Activated naive CD4-positive, alpha-beta T cell treated with anti-CD3 and anti-CD28 coated beads, Interleukin-2, amount 10 ng/mL, durations not matched to agents 7 days and 5 days (primary cell): ENCODE measurements at regions not wholly inside any gene's neighbourhood (a gene's known extent, or its start where the extent isn't known, plus 50 kb on each side); places are given as distances from the start of the nearest gene placed in this dataset.
"Not testable (repeated sequence)": the region's sequence is repeated elsewhere in the genome, so short reads cannot be mapped to it uniquely, and the experiment has no call there.

Experiments used
- CTCF ChIA-PET: fragments of 350-600 bp; sonication (Branson Sonifier 250); formaldehyde crosslinking; loops from one replicate; lab custom pipeline; 2021; ENCODE audit warnings: antibody characterized with exemption; lab: Charles Lee
- DNase-seq: peaks from one replicate; pipeline ENCODE4 v3.0.0-alpha.2; 2020
- H3K27ac Mint-ChIP-seq: one replicate; pipeline ENCODE4 v1.8.0; 2021; ENCODE audit warnings: mild to moderate bottlenecking, moderate library complexity, mixed read lengths
- H3K27me3 Mint-ChIP-seq: one replicate; pipeline ENCODE4 v1.8.0; 2021; ENCODE audit warnings: mild to moderate bottlenecking, mixed read lengths
- H3K36me3 Mint-ChIP-seq: one replicate; pipeline ENCODE4 v1.8.0; 2021; ENCODE audit warnings: mixed read lengths
- H3K4me1 Mint-ChIP-seq: one replicate; pipeline ENCODE4 v1.8.0; 2021; ENCODE audit warnings: mixed read lengths
- H3K4me3 Mint-ChIP-seq: one replicate; pipeline ENCODE4 v1.8.0; 2021; ENCODE audit warnings: mild to moderate bottlenecking, moderate library complexity, mixed read lengths
- H3K9me3 Mint-ChIP-seq: one replicate; pipeline ENCODE4 v1.8.0; 2021; ENCODE audit warnings: mixed read lengths

GRCh38 chr7:125423458-125424155, 494.0 kb upstream of the POT1 start:
- Mint-ChIP-seq H3K27ac (no peak overlapping the region), H3K4me1 (peaks cover 7% of the 10 kb centered on the region), H3K27me3 (no peaks in the 10 kb centered on the region), H3K4me3 (no peak overlapping the region), H3K36me3 (no peaks in the 10 kb centered on the region), H3K9me3 (peaks cover 7% of the 10 kb centered on the region)
- CTCF ChIA-PET, result no interaction called here
- DNase-seq, result no peak

- peaks cover 16% of the 10 kb centered on the region for H3K9me3 Mint-ChIP-seq
- CTCF ChIA-PET, result interaction anchor here (0.6 kb wide), 1 partner anchor 689 kb away, joined by 3 read pairs; no protein-coding TSS in a partner anchor
- H3K4me3 Mint-ChIP-seq, H3K36me3 Mint-ChIP-seq, H3K4me1 Mint-ChIP-seq, H3K27ac Mint-ChIP-seq, DNase-seq, H3K27me3 Mint-ChIP-seq: not testable (repeated sequence)
Measured at GRCh38 chr7:125421407-125421806, 491.8 kb upstream of the POT1 start.

- DNase-seq, result no peak
- Mint-ChIP-seq H3K27ac (no peak overlapping the region), H3K36me3 (no peaks in the 10 kb centered on the region), H3K4me1 (no peaks in the 10 kb centered on the region), H3K4me3 (no peak overlapping the region), H3K9me3 (peaks cover 25% of the 10 kb centered on the region), H3K27me3 (no peaks in the 10 kb centered on the region)
- CTCF ChIA-PET, result no interaction called here
Measured at GRCh38 chr7:125412890-125413665, 483.5 kb upstream of the POT1 start.

- Mint-ChIP-seq H3K4me1 (no peaks in the 10 kb centered on the region), H3K27ac (no peak overlapping the region), H3K4me3 (no peak overlapping the region), H3K36me3 (no peaks in the 10 kb centered on the region), H3K9me3 (peaks cover 11% of the 10 kb centered on the region), H3K27me3 (no peaks in the 10 kb centered on the region)
- no peak for DNase-seq
- CTCF ChIA-PET, result no interaction called here
Measured at GRCh38 chr7:125409921-125410320, 480.3 kb upstream of the POT1 start.

- Mint-ChIP-seq H3K27me3 (no peaks in the 10 kb centered on the region), H3K4me1 (no peaks in the 10 kb centered on the region), H3K36me3 (no peaks in the 10 kb centered on the region), H3K9me3 (peaks cover 5% of the 10 kb centered on the region), H3K4me3 (no peak overlapping the region), H3K27ac (no peak overlapping the region)
- CTCF ChIA-PET, result no interaction called here
- DNase-seq, result no peak
Measured at GRCh38 chr7:125406111-125406510, 476.5 kb upstream of the POT1 start.

GRCh38 chr7:125399408-125399807, 469.8 kb upstream of the POT1 start:
- H3K27ac Mint-ChIP-seq, result no peak overlapping the region
- CTCF ChIA-PET, result no interaction called here
- H3K27me3 Mint-ChIP-seq, result no peaks in the 10 kb centered on the region
- no peak for DNase-seq
- no peak overlapping the region for H3K4me3 Mint-ChIP-seq
- H3K36me3 Mint-ChIP-seq, result no peaks in the 10 kb centered on the region
- H3K9me3 Mint-ChIP-seq, result peaks cover 4% of the 10 kb centered on the region
- H3K4me1 Mint-ChIP-seq, result no peaks in the 10 kb centered on the region

- CTCF ChIA-PET, result no interaction called here
- no peak overlapping the region for H3K27ac Mint-ChIP-seq
- peaks cover 4% of the 10 kb centered on the region for H3K9me3 Mint-ChIP-seq
- no peaks in the 10 kb centered on the region for H3K36me3 Mint-ChIP-seq
- no peaks in the 10 kb centered on the region for H3K27me3 Mint-ChIP-seq
- H3K4me3 Mint-ChIP-seq, result no peak overlapping the region
- DNase-seq, result no peak
- H3K4me1 Mint-ChIP-seq, result no peaks in the 10 kb centered on the region
Measured at GRCh38 chr7:125396466-125397151, 467.0 kb upstream of the POT1 start.

- H3K27ac Mint-ChIP-seq, result no peak overlapping the region
- CTCF ChIA-PET, result no interaction called here
- H3K36me3 Mint-ChIP-seq, result no peaks in the 10 kb centered on the region
- H3K4me3 Mint-ChIP-seq, result no peak overlapping the region
- no peak for DNase-seq
- peaks cover 2% of the 10 kb centered on the region for H3K9me3 Mint-ChIP-seq
- H3K4me1 Mint-ChIP-seq, result no peaks in the 10 kb centered on the region
- no peaks in the 10 kb centered on the region for H3K27me3 Mint-ChIP-seq
Measured at GRCh38 chr7:125391921-125392320, 462.3 kb upstream of the POT1 start.

- CTCF ChIA-PET, result no interaction called here
Measured at GRCh38 chr7:125390981-125391380, 461.4 kb upstream of the POT1 start.

GRCh38 chr7:125386211-125386610, 456.6 kb upstream of the POT1 start:
- no peaks in the 10 kb centered on the region for H3K36me3 Mint-ChIP-seq
- no peak overlapping the region for H3K27ac Mint-ChIP-seq
- CTCF ChIA-PET, result no interaction called here
- no peak overlapping the region for H3K4me3 Mint-ChIP-seq
- H3K9me3 Mint-ChIP-seq, result peaks cover 5% of the 10 kb centered on the region
- no peaks in the 10 kb centered on the region for H3K27me3 Mint-ChIP-seq
- H3K4me1 Mint-ChIP-seq, result no peaks in the 10 kb centered on the region
- no peak for DNase-seq

More at GRCh38 chr7:125390981-125391380, 461.4 kb upstream of the POT1 start:
- no peaks in the 10 kb centered on the region for H3K27me3 Mint-ChIP-seq
- peaks cover 2% of the 10 kb centered on the region for H3K9me3 Mint-ChIP-seq
- DNase-seq, result no peak
- no peak overlapping the region for H3K27ac Mint-ChIP-seq
- no peaks in the 10 kb centered on the region for H3K4me1 Mint-ChIP-seq
- no peaks in the 10 kb centered on the region for H3K36me3 Mint-ChIP-seq
- H3K4me3 Mint-ChIP-seq, result no peak overlapping the region

- no peaks in the 10 kb centered on the region for H3K36me3 Mint-ChIP-seq
- H3K9me3 Mint-ChIP-seq, result peaks cover 5% of the 10 kb centered on the region
- no peak for DNase-seq
- H3K4me1 Mint-ChIP-seq, result no peaks in the 10 kb centered on the region
- CTCF ChIA-PET, result no interaction called here
- no peaks in the 10 kb centered on the region for H3K27me3 Mint-ChIP-seq
- H3K4me3 Mint-ChIP-seq, result no peak overlapping the region
- no peak overlapping the region for H3K27ac Mint-ChIP-seq
Measured at GRCh38 chr7:125383324-125383723, 453.7 kb upstream of the POT1 start.

GRCh38 chr7:125382401-125382800, 452.8 kb upstream of the POT1 start:
- Mint-ChIP-seq H3K27ac (no peak overlapping the region), H3K4me1 (no peaks in the 10 kb centered on the region), H3K36me3 (no peaks in the 10 kb centered on the region), H3K27me3 (no peaks in the 10 kb centered on the region), H3K9me3 (peaks cover 5% of the 10 kb centered on the region), H3K4me3 (no peak overlapping the region)
- DNase-seq, result no peak
- CTCF ChIA-PET, result no interaction called here

GRCh38 chr7:125375942-125376341, 446.3 kb upstream of the POT1 start:
- CTCF ChIA-PET, result no interaction called here
- no peak overlapping the region for H3K27ac Mint-ChIP-seq
- H3K4me3 Mint-ChIP-seq, result no peak overlapping the region
- H3K36me3 Mint-ChIP-seq, result no peaks in the 10 kb centered on the region
- no peaks in the 10 kb centered on the region for H3K9me3 Mint-ChIP-seq
- no peaks in the 10 kb centered on the region for H3K27me3 Mint-ChIP-seq
- no peaks in the 10 kb centered on the region for H3K4me1 Mint-ChIP-seq
- no peak for DNase-seq

- Mint-ChIP-seq H3K4me1 (no peaks in the 10 kb centered on the region), H3K9me3 (no peaks in the 10 kb centered on the region), H3K36me3 (no peaks in the 10 kb centered on the region), H3K27me3 (no peaks in the 10 kb centered on the region), H3K27ac (no peak overlapping the region), H3K4me3 (no peak overlapping the region)
- no peak for DNase-seq
- CTCF ChIA-PET, result no interaction called here
Measured at GRCh38 chr7:125370502-125370901, 440.9 kb upstream of the POT1 start.
